ENCODE measurements at regions not wholly inside any gene's neighbourhood (a gene's known extent, or its start where the extent isn't known, plus 50 kb on each side); places are given as distances from the start of the nearest gene placed in this dataset.

DNA sequence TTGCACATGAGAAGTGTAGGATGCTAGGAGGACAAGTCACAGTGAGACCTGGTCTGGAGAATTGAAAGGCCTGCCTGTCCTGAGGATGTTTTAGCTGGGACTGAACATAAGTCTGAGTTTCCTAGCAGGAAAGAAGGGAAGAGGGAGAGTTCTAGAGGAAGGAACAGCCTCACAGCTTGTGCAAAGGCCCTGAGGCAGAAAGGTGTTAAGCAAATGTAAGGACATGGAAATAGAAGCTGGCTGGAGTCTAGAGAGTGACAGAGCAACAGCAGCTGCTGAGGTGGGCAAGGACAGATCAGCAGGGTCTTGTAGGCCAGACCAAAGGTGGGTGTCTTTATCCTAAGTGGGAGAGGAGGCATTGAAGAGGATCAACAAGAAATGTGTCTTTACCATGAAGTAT lies 210.9 kb upstream of the E2F8 start:
- CTCF ChIA-PET: interaction anchor here (0.8 to 1.6 kb wide), 3 partner anchors 11 to 101 kb away, joined by 3 to 4 read pairs (median 3); no protein-coding TSS in a partner anchor
- ATAC-seq (no peak), DNase-seq (no peak)
- Mint-ChIP-seq H3K9me3 (ENCODE audit: low read depth) (no peaks in the 10 kb centered on the region), H3K27ac (no peak overlapping the region), H3K4me1 (no peaks in the 10 kb centered on the region), H3K27me3 (peaks cover 12% of the 10 kb centered on the region), H3K36me3 (ENCODE audit: low read depth) (no peaks in the 10 kb centered on the region), H3K4me3 (no peak overlapping the region)
- POLR2A ChIA-PET: no interaction called here
- intact Hi-C loops (cut with DNase I, micrococcal nuclease): no loop called here

DNA sequence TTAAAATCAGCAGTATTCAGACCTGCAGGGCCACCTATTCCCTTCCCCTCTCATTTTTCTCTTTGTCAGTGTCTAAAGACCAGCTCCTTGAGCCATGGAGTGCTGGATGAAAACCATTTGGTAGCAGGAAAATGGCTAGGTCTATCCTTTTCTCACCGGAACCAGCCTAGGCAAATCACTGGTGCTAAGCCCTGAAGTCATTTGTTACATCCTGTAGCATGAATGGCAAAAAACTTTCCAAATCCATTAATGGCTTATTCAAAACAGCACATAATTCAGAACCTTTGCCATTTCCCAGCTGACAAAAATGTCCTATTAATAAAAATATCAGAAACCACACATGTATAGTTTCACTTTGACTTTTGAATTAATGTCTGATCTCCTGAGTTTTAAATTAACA lies 209.5 kb upstream of the E2F8 start:
- H3K4me3 Mint-ChIP-seq: no peak overlapping the region
- no peaks in the 10 kb centered on the region for H3K4me1 Mint-ChIP-seq
- ATAC-seq (no peak), DNase-seq (no peak)
- H3K36me3 Mint-ChIP-seq (ENCODE audit: low read depth): no peaks in the 10 kb centered on the region
- no peak overlapping the region for H3K27ac Mint-ChIP-seq
- POLR2A ChIA-PET: no interaction called here
- peaks cover 17% of the 10 kb centered on the region for H3K27me3 Mint-ChIP-seq
- H3K9me3 Mint-ChIP-seq (ENCODE audit: low read depth): no peaks in the 10 kb centered on the region
- CTCF ChIA-PET: interaction anchor here (0.7 kb wide), 1 partner anchor 374 kb away, joined by 3 read pairs; no protein-coding TSS in a partner anchor
- intact Hi-C loops (cut with DNase I, micrococcal nuclease): no loop called here

DNA sequence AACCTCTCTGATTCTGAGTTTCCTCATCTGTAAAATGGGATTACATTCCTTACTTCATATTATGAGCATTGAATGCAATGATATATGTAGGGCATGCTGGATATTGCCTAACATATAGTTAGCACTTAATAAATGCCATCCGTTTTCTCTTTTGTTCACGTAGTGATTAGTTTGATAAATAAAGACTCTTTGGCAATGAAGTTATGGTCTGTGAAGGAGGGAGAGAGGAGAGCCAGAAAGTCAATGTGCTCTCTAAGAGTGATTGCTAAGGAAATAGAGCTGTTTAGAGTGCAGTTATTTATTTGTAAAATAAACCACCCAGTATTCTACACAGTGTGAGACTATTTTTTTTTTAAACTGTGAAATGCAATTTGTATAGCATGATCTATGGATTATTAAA lies 207.9 kb upstream of the E2F8 start:
- Mint-ChIP-seq H3K4me1 (no peaks in the 10 kb centered on the region), H3K36me3 (ENCODE audit: low read depth) (no peaks in the 10 kb centered on the region), H3K27ac (no peak overlapping the region), H3K9me3 (ENCODE audit: low read depth) (no peaks in the 10 kb centered on the region), H3K27me3 (peaks cover 27% of the 10 kb centered on the region), H3K4me3 (no peak overlapping the region)
- intact Hi-C loops (cut with DNase I, micrococcal nuclease): loop anchor here (10.0 kb wide), 3 partner anchors 204 to 916 kb away; partner anchors contain the start of genes E2F8 (in 1 of the 2), HTATIP2 (in 1 of the 2) and NAV2 (in 1 of the 2)
- CTCF ChIA-PET: interaction anchor here (1.0 kb wide), 1 partner anchor 49 kb away, joined by 3 read pairs; no protein-coding TSS in a partner anchor
- POLR2A ChIA-PET: no interaction called here
- DNase-seq (no peak), ATAC-seq (no peak)

DNA sequence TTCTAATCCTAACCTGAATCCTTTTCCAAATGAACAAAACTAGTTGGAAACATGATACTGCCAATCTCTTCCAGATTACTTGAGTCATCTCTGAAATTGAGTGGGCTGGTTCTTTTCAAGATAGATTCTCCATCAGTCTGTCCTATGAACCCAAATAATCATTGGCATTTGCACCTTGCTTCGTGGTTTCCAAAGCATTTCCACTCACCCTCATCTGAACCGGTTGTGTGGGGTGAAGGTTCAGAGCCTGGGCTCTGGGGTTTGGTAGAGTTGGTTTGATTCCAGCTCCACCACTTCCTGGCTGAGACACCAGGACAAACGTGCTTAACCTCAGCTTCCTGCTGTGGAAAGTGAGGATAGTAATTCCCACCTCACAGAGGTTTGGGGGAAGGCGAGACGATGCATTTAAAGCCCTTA lies 206.4 kb upstream of the E2F8 start:
- no peaks in the 10 kb centered on the region for H3K36me3 Mint-ChIP-seq (ENCODE audit: low read depth)
- H3K4me3 Mint-ChIP-seq: no peak overlapping the region
- ATAC-seq (no peak), DNase-seq (no peak)
- no peaks in the 10 kb centered on the region for H3K9me3 Mint-ChIP-seq (ENCODE audit: low read depth)
- intact Hi-C loops (cut with DNase I, micrococcal nuclease): loop anchor here (10.0 kb wide), 3 partner anchors 202 to 918 kb away; partner anchors contain the start of genes E2F8 (in 1 of the 2), HTATIP2 (in 1 of the 2) and NAV2 (in 1 of the 2)
- ChIA-PET CTCF (no interaction called here), POLR2A (no interaction called here)
- H3K27me3 Mint-ChIP-seq: peaks cover 36% of the 10 kb centered on the region
- H3K27ac Mint-ChIP-seq: no peak overlapping the region
- peaks cover 9% of the 10 kb centered on the region for H3K4me1 Mint-ChIP-seq

DNA sequence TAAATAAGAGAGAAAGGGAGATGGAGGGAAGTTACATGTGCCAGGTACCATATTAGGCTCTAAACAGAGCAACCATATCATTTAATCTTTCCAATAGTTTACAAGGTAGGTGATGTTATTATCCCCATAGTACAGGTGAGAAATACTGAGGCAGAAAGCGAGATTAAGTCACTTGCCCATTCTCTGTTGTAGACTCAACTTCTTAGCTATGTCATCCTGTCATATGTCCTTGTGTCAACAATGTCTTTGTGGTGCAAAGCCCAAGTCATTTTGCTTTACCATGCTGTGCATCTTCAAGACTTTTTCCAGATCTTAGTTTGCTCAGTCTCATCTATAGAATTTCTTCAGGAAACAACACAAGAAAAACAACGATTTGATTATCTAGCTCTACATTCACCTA lies 205.0 kb upstream of the E2F8 start:
- no peak overlapping the region for H3K4me3 Mint-ChIP-seq
- CTCF ChIA-PET: interaction anchor here (0.6 to 1.0 kb wide), 2 partner anchors 11 to 233 kb away, joined by 3 read pairs; no protein-coding TSS in a partner anchor
- POLR2A ChIA-PET: interaction anchor here (0.6 kb wide), 1 partner anchor 36 kb away, joined by 4 read pairs; no protein-coding TSS in a partner anchor
- DNase-seq (no peak), ATAC-seq (peak; percentile 17)
- H3K36me3 Mint-ChIP-seq (ENCODE audit: low read depth): no peaks in the 10 kb centered on the region
- intact Hi-C loops (cut with DNase I, micrococcal nuclease): loop anchor here (10.0 kb wide), 3 partner anchors 201 to 919 kb away; partner anchors contain the start of genes E2F8 (in 1 of the 2), HTATIP2 (in 1 of the 2) and NAV2 (in 1 of the 2)
- H3K27ac Mint-ChIP-seq: no peak overlapping the region
- H3K27me3 Mint-ChIP-seq: peaks cover 40% of the 10 kb centered on the region
- peaks cover 19% of the 10 kb centered on the region for H3K4me1 Mint-ChIP-seq
- H3K9me3 Mint-ChIP-seq (ENCODE audit: low read depth): no peaks in the 10 kb centered on the region

DNA sequence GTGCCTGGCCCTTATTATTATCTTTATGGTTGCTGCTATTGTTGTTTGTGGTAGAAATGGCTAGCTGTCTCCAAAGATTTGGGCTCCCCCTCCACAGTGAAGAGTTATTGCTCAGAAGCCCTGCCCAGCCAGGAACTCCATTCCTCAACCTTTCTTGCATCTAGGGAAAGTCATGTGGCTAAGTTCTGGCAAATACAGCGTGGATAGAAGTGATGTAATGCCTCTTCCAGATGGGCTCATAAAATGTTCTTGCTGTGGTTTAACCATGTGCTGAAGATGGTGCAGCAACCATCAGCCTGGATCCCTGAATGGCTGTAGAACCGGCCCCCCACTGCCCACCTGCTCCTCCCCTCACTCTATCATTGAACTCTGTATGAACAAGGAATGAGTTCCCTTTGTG lies 203.5 kb upstream of the E2F8 start:
- H3K36me3 Mint-ChIP-seq (ENCODE audit: low read depth): no peaks in the 10 kb centered on the region
- ATAC-seq (no peak), DNase-seq (no peak)
- ChIA-PET POLR2A (no interaction called here), CTCF (no interaction called here)
- H3K27ac Mint-ChIP-seq: no peak overlapping the region
- H3K27me3 Mint-ChIP-seq: peaks cover 51% of the 10 kb centered on the region
- H3K4me3 Mint-ChIP-seq: no peak overlapping the region
- no peaks in the 10 kb centered on the region for H3K9me3 Mint-ChIP-seq (ENCODE audit: low read depth)
- peaks cover 19% of the 10 kb centered on the region for H3K4me1 Mint-ChIP-seq
- intact Hi-C loops (cut with DNase I, micrococcal nuclease): loop anchor here (5.0 to 10.0 kb wide), 5 partner anchors 199 to 921 kb away; partner anchors contain the start of genes E2F8 (in 1 of the 2), HTATIP2 (in 1 of the 2), NAV2 (in 1 of the 2) and ZDHHC13 (in 1 of the 2)

DNA sequence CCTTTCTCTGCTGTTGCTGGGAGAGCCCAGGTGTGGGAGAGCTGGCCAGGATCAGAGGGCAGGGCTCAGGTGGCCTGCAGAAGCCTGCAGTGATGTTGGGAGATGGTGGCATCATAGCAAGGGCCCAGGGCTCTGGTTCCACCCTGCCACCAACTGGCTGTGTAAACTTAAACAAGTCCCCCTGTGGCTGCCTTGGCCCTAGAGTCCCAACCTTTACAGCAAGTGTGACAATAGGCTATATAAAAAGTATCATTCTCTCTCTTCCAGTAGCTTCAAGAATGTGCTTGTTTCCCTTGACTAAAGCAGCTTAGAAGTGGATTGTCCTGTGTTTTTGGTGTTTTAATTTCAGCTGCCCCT lies 201.8 kb upstream of the E2F8 start:
- no peak overlapping the region for H3K27ac Mint-ChIP-seq
- H3K4me1 Mint-ChIP-seq: peaks cover 19% of the 10 kb centered on the region
- no peak overlapping the region for H3K4me3 Mint-ChIP-seq
- ChIA-PET CTCF (interaction anchor here (0.6 to 0.7 kb wide), 3 partner anchors 15 to 464 kb away, joined by 3 read pairs; no protein-coding TSS in a partner anchor), POLR2A (interaction anchor here (0.6 kb wide), 1 partner anchor 280 kb away, joined by 3 read pairs; no protein-coding TSS in a partner anchor)
- no peaks in the 10 kb centered on the region for H3K36me3 Mint-ChIP-seq (ENCODE audit: low read depth)
- H3K9me3 Mint-ChIP-seq (ENCODE audit: low read depth): no peaks in the 10 kb centered on the region
- DNase-seq: no peak
- intact Hi-C loops (cut with DNase I, micrococcal nuclease): loop anchor here (1.0 to 10.0 kb wide), 9 partner anchors 48 to 922 kb away; partner anchors contain the start of genes NAV2 (in 2 of the 2), E2F8 (in 1 of the 2), HTATIP2 (in 1 of the 2) and MRGPRX2 (in 1 of the 2)
- ATAC-seq: peak; percentile 60
- H3K27me3 Mint-ChIP-seq: peaks cover 54% of the 10 kb centered on the region

DNA sequence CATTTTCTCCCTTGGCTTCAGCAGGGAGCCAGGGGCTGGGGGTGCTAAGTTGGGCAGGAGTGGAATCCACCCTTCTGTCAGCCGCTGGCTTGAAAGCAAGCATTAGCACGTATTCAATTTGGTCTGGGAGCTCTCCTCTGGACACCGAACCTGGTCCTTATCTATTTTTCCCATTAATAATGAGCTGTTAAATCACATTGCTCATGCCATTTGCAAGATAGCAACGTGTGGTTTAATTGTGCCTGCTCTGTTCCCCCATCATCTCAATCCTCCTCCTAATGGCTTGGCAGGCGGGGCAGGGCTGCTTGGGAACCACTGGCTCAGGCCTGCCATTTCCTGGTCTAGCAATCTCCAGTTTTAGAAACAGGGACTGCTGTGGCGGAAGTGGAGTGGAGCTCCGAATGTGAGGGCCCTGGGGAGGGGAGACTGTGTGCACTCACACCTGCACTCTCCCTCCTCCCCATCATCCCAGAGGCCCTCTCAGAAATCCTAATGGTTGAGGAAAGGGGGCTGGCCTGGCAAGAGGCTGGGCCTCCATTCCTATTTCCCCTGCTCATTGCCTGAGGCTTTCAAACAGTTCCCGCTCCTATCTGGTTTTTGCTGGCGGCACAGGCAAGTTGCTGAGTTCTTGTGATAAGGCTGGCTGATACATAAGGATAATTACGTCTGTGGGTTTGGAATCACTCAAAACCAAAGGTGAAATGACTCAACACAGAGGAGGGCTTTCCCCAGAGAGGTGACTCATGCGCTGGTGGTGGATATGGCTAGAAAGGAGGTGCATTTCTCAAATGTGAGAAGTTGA lies 201.2 kb upstream of the E2F8 start:
- peaks cover 19% of the 10 kb centered on the region for H3K4me1 Mint-ChIP-seq
- intact Hi-C loops (cut with DNase I, micrococcal nuclease): loop anchor here (1.0 to 10.0 kb wide), 9 partner anchors 48 to 923 kb away; partner anchors contain the start of genes NAV2 (in 2 of the 2), E2F8 (in 1 of the 2), HTATIP2 (in 1 of the 2) and MRGPRX2 (in 1 of the 2)
- ChIA-PET POLR2A (interaction anchor here (0.6 kb wide), 1 partner anchor 280 kb away, joined by 3 read pairs; no protein-coding TSS in a partner anchor), CTCF (interaction anchor here (0.6 to 0.7 kb wide), 3 partner anchors 14 to 464 kb away, joined by 3 read pairs; no protein-coding TSS in a partner anchor)
- no peaks in the 10 kb centered on the region for H3K9me3 Mint-ChIP-seq (ENCODE audit: low read depth)
- H3K4me3 Mint-ChIP-seq: no peak overlapping the region
- DNase-seq: peak; percentile 84
- peaks cover 57% of the 10 kb centered on the region for H3K27me3 Mint-ChIP-seq
- ATAC-seq: peak; percentile 88
- H3K27ac Mint-ChIP-seq: peak overlapping the region; percentile 29
- H3K36me3 Mint-ChIP-seq (ENCODE audit: low read depth): no peaks in the 10 kb centered on the region

DNA sequence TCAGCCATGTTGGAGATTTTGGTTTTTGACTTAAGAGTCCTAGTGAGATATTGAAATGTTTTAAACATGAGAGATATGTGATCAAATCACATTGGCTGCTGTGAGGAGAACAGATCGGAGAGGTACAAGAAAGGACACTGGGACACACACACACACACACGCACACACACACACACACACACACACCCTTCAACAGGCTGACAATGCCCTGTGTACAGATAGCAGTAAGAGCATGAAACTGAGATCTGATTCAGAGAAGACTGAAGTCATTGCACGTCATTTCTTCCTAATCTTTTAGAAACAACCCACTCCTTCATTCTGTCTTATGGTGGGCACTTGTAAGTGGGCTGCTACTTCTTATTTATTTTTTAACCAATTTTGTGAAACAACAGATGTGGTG lies 200.5 kb upstream of the E2F8 start:
- intact Hi-C loops (cut with DNase I, micrococcal nuclease): loop anchor here (5.0 to 10.0 kb wide), 5 partner anchors 196 to 924 kb away; partner anchors contain the start of genes E2F8 (in 1 of the 2), HTATIP2 (in 1 of the 2), NAV2 (in 1 of the 2) and ZDHHC13 (in 1 of the 2)

DNA sequence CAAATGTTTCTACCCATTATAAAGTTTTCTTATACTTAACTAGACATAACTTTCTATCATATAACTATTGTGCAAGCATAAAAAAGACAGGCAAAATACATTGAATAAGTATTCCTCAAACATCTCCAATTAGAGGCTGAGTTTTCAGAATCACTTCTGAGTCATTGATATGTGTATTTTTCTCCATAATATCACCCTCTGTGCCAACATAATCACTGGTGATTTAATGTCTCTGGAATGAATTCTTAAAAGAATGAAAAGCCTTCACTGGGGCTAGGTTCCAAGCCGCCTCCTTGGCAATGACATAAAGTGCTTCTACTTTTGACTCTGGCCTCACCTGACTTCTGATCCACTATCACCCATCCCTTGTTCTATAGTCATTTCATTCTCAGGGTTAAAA lies 197.0 kb upstream of the E2F8 start:
- peaks cover 3% of the 10 kb centered on the region for H3K9me3 Mint-ChIP-seq (ENCODE audit: low read depth)
- ChIA-PET CTCF (no interaction called here), POLR2A (no interaction called here)
- no peak overlapping the region for H3K27ac Mint-ChIP-seq
- H3K4me3 Mint-ChIP-seq: no peak overlapping the region
- no peak for ATAC-seq
- H3K36me3 Mint-ChIP-seq (ENCODE audit: low read depth): no peaks in the 10 kb centered on the region
- intact Hi-C loops (cut with DNase I, micrococcal nuclease): no loop called here
- no peak for DNase-seq
- H3K27me3 Mint-ChIP-seq: peaks cover 47% of the 10 kb centered on the region
- peaks cover 16% of the 10 kb centered on the region for H3K4me1 Mint-ChIP-seq

More for the DNA sequence above, 200.5 kb upstream of the E2F8 start:
- POLR2A ChIA-PET: no interaction called here
- CTCF ChIA-PET: no interaction called here
- Mint-ChIP-seq H3K27ac (no peak overlapping the region), H3K27me3 (peaks cover 52% of the 10 kb centered on the region), H3K36me3 (ENCODE audit: low read depth) (no peaks in the 10 kb centered on the region), H3K9me3 (ENCODE audit: low read depth) (peaks cover 1% of the 10 kb centered on the region), H3K4me1 (peaks cover 19% of the 10 kb centered on the region), H3K4me3 (no peak overlapping the region)
- peak; percentile 11 for DNase-seq
- no peak for ATAC-seq

DNA sequence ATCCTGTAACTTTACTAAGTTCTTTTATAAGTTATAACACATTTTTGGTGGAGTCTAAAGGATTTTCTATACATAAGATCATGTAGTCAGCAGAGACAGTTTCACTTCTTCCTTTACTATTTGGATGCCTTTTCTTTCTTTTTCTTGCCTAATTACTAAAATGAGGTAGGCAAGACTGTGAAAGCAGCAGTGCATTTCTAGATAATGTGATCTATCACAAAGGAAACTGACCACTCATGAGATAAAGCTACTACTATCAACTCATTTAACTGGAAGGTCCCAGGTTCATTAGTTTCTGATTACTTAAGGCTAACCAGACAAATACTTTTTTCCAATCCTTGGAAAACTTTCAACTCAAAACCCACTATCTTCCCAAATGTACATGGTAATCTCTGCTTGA lies 196.2 kb upstream of the E2F8 start:
- ChIA-PET CTCF (interaction anchor here (0.7 kb wide), 1 partner anchor 63 kb away, joined by 3 read pairs; no protein-coding TSS in a partner anchor), POLR2A (no interaction called here)
- H3K27me3 Mint-ChIP-seq: peaks cover 52% of the 10 kb centered on the region
- no peak overlapping the region for H3K27ac Mint-ChIP-seq
- intact Hi-C loops (cut with DNase I, micrococcal nuclease): no loop called here
- peaks cover 3% of the 10 kb centered on the region for H3K9me3 Mint-ChIP-seq (ENCODE audit: low read depth)
- peaks cover 8% of the 10 kb centered on the region for H3K4me1 Mint-ChIP-seq
- DNase-seq (no peak), ATAC-seq (no peak)
- no peaks in the 10 kb centered on the region for H3K36me3 Mint-ChIP-seq (ENCODE audit: low read depth)
- H3K4me3 Mint-ChIP-seq: no peak overlapping the region

Measured in activated CD4-positive, alpha-beta T cell treated with anti-CD3 and anti-CD28 coated beads for 36 hours (primary cell).